ENCODE measurements at regions not wholly inside any gene's neighbourhood (a gene's known extent, or its start where the extent isn't known, plus 50 kb on each side); places are given as distances from the start of the nearest gene placed in this dataset.

DNA sequence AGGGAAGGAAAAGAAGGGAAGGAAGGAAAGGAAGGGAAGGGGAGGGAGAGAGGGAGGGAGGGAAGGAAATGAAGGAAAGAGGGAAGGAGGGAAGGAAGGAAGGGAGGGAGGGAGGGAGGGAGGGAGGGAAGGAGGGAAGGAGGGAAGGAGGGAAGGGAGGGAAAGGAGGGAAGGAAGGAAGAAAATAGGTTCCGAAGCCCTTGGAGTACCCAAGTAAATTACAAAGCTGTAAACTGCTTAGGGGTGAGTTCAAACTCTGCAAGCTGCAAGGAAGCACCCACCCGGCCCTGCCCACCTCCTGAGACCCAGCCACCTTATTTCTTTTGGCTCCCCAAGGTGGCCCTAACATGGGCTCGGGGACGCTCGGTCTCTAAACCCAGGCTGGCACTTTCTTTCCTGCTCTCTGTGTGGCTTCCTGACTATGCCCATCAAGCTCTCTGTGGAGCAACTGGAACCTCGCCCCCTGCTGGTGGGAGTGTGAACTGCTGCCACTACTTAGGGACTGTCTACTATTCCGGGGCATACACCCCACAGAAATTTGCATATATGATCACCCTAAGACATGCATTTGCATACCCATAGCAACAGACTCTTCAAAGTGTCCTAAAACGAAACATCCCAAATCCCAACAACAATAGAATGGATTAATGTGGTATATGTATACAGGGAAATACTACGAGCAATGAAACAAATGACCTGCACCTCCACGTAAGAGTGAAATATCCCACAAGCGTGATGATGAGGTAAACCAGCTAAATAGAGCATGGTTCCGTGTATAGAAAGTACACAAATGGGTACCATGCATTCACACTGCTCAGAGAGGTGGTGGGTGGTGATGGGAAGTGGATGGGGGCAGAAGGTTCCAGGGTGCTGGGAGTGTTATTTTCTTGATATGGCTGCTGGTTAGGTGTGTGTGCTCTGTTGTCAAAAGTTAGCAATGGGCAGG lies 151.7 kb upstream of the TBL1X start:
- peak; percentile 57 to 80 (median 70) for DNase-seq (ENCODE audit: low read depth in 2 of 3, low spot score in 1 of 3)

DNA sequence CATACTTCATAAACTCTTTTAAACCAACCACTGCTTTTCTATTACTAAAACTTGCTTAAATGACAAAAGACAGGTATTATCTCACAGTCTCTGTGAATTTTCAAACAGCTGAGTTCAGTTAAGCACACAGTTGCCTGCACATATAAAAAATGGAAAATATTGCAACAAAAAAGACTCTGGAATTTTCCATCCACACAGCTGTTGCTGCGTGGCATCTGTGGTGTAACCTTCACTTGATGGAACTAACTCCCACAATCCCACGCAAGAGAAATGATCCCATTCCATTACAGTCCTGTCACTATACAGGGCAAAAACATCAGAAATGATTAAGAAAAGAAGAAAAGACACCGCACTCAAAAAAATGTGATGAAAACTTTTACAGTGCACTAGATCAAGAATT lies 149.8 kb upstream of the TBL1X start:
- DNase-seq (ENCODE audit: low read depth in 2 of 3, low spot score in 1 of 3) = no peak

DNA sequence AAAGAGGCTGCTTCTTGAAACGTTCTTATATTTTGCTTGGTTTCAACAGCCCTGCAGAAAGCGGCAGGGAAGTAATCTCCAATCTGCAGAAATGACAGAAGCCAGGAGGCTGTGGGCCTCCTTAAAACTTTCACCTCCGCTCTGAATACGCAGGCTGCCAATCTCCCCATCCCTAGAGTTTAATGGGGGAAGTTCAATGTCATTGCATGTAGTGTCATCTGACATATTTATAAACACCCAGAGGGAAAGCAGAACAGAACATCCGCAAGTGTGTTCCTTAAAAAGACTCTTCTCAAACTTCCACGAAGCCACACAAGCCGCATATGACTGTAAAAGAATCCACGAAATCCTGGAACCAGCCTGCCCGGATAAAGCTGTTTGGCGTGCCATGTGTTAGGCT lies 148.8 kb upstream of the TBL1X start:
- DNase-seq (ENCODE audit: low read depth in 2 of 3, low spot score in 1 of 3) = no peak

- no peak for DNase-seq (ENCODE audit: low read depth in 2 of 3, low spot score in 1 of 3)
These were observed 147.7 kb upstream of the TBL1X start for GRCh38 chrX:9317176-9317575.

DNA sequence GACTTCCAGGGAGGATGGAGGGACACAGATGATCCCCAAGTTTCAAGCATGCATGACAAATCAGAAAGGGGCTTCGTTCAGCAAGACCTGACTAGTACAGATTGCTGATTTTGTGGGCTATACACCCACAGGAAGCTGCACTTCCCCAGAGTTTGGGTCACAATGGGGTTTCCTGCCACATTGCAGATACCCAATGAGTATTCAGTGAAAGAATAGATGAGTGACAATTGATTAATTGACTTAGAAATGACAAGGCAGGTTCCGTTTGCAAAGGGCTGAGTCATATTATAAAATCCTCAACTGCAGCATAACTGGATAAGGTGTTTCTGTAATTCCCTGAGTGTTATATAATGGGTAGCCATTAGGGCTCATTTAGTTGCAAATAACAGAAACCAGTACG lies 146.6 kb upstream of the TBL1X start:
- DNase-seq (ENCODE audit: low read depth in 2 of 3, low spot score in 1 of 3) = no peak

DNA sequence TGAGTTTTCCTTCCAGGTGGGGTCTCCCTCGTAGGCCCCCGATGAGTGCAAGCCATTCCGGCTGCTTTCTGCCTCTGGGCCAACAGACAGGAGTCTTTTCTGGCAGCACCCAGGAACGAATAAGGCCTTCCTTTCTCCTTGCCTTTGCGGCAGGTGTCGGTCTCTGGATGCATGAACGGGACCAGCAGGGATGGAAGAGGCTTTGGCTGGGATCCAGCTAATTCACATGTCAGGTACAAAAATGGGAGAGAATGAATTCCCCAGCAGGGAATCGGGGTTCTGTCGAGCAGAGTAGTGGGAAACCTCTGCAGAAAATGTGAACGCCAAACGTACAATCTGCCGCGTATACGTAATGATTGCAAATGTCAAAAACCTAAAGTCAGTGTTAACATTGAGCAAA lies 146.1 kb upstream of the TBL1X start:
- no peak for DNase-seq (ENCODE audit: low read depth in 2 of 3, low spot score in 1 of 3)

DNA sequence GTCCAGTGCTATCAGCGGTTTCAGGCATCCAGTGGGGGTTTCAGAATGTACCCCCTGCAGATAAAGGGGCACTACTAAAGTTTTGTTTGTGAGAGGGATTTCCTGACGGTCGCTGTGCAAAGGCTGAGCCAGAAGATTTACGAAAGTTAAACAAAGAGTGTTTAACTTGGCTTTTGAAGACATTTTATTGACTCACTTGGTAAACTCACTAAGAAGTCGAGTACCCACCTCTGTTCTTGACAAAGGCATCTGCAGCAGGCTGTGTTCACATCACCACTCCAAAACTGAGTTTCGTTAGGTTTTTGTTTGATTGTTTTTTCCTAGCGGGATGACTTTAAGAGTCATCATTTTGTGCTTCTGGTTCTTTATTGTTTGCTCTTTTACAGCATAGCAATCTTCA lies 143.9 kb upstream of the TBL1X start:
- DNase-seq (ENCODE audit: low read depth in 2 of 3, low spot score in 1 of 3) = no peak

- no peak for DNase-seq (ENCODE audit: low read depth in 2 of 3, low spot score in 1 of 3)
These were observed 140.2 kb upstream of the TBL1X start for GRCh38 chrX:9324676-9325075.

- DNase-seq (ENCODE audit: low read depth in 2 of 3, low spot score in 1 of 3) = no peak
These were observed 138.5 kb upstream of the TBL1X start for GRCh38 chrX:9326369-9326768.

- DNase-seq (ENCODE audit: low read depth in 2 of 3, low spot score in 1 of 3) = no peak
These were observed 137.6 kb upstream of the TBL1X start for GRCh38 chrX:9327086-9327746.

DNA sequence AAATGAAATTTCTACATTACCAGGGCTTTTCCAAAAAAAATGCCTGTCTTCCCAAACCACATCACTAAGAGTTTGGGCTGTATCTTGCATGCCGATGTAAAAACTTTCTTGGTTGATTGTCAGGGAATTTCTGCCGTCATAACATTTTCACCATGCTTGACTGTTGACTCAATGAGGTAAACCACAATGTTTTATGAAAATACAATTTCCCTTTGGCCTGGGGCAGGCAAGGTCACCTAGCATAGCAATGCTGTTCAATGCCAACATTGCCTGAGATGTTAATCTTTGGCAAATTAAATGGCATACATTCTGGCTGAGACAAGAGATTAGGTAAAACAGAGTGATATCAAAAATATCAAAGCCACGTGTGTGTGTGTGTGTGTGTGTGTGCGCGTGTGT lies 137.1 kb upstream of the TBL1X start:
- no peak for DNase-seq (ENCODE audit: low read depth in 2 of 3, low spot score in 1 of 3)

DNA sequence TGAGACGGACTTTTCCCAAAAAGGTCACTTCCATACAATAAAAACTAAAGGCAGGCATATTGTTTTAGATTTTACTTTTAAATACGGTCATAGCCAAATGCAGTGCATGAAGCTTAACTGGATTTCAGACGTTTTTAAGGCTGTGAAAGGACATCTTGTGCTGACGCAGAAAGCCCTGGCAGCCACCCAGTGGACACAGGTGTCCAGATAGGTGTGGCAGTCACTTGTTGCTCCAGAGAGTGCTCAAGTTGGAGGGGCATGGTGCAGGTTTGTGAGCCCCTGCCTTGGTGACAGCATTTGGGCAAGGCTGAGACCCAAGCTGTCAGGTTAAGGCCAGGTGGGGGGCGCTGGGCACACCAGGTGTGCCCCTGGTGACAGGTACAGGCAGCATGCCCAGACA lies 135.8 kb upstream of the TBL1X start:
- no peak for DNase-seq (ENCODE audit: low read depth in 2 of 3, low spot score in 1 of 3)

DNA sequence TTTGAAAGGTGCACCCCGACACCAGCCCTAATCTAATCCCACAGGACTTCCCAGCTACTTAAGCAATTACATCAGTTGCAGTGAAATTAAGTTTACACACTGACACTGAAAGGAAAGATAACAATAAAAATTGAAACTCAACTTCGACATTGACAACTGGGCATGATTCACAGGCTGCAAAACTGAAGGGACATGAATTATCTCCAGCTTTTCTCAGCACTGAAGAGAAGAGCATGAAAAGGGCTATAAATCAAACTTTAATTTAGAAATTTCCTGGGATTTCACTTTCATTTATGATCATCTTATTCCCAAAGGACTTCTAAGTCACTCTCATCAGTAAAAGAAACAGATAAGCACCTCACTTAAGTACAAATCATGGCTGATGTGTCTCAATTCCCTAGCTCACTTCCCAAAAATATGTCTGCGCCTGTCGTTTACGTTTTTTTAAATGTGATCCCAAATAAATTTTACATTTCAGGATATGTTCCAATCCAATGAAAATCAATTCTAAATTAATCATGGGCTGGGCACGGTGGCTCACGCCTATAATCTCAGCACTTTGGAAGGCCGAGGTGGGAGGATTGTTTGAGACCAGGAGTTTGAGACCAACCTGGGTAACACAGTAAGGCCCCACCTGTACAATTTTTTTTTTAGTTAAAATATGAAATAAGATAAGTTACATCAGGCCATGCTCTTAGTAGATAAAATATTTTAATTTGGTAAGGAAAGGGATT lies 134.4 kb upstream of the TBL1X start:
- no peak for DNase-seq (ENCODE audit: low read depth in 2 of 3, low spot score in 1 of 3)

- DNase-seq (ENCODE audit: low read depth in 2 of 3, low spot score in 1 of 3) = no peak
These were observed 130.8 kb upstream of the TBL1X start for GRCh38 chrX:9333873-9334560.

DNA sequence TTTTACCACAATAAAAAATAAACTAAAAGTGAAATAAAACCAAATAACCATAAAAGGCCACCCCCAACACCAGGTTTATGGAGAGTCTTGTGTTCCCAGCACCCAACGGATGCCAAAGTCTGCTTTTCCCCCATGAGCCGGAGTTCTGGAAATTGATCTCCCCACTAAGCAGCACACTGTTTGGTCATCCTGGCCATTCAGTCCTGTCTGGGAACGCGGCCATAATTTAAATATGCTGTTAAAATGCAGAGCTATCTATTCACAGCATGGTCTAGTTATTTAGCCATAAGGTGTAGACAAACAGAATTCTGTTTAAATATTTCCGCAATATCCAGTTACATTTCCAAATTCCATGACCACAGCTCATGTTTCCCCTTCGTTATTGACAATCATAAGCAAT lies 129.6 kb upstream of the TBL1X start:
- DNase-seq (ENCODE audit: low read depth in 2 of 3, low spot score in 1 of 3) = no peak

DNA sequence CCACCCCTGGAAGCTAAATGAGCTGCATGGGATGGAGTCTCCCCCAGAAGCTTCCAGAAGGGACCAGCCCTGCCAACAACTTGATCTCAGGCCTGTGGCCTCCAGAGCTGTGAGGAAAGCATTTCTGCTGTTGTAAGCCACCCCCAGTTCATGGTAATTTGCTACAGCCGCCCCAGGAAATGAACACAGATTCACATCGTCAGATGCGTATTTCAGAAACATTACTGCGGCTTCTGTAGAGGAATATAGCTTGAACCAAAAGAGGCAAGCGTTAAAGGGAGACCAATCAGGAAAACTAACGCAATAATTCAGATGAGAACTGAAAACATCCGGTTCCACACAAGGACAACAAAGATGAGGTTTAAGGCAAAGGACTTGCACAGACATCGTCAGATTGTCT lies 128.4 kb upstream of the TBL1X start:
- DNase-seq (ENCODE audit: low read depth in 2 of 3, low spot score in 1 of 3) = no peak

DNA sequence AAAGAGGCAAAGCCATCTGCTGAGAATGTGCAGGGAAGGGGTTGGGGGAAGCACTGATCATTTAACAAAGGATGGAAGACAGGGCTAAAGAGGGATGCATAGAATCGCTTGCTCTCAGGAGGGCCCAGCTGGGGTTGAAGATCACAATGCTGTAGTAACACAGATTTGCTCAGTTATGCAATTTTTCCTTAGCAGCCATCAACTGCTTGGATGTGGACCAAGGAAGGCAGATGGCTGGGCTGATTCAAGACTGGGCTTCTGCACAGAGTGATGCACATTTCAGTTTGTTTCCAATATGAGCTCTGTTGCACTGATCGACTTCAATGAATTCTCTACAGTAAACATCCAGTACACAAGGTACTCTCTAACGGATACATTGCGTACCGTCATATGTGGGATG lies 127.8 kb upstream of the TBL1X start:
- no peak for DNase-seq (ENCODE audit: low read depth in 2 of 3, low spot score in 1 of 3)

DNA sequence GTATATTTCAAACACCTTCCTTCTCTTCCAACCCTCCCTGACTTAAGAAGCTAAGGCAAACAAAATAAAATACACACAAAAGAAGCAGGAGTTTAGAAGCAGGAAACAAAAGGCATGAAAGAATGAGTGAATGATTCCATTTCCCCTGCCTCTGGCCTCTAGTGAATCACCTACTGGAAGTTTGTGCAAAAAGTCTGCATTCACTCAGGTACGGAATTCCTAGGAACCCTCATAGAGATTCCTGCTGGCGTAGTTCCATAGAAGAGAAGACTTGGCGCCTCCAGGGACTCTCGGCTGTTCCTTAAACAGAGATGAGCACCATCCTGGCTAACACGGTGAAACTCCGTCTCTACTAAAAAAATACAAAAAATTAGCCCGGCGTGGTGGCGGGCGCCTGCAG lies 125.9 kb upstream of the TBL1X start:
- no peak for DNase-seq (ENCODE audit: low read depth in 2 of 3, low spot score in 1 of 3)

GRCh38 chrX:9339603-9340491 lies 125.0 kb upstream of the TBL1X start:
- no peak for DNase-seq (ENCODE audit: low read depth in 2 of 3, low spot score in 1 of 3)

GRCh38 chrX:9340598-9341290 lies 124.1 kb upstream of the TBL1X start:
- DNase-seq (ENCODE audit: low read depth in 2 of 3, low spot score in 1 of 3) = peak in 1 of 3 donors; percentile 8

All from stimulated activated CD4-positive, alpha-beta T cell treated with anti-CD3 and anti-CD28 coated beads, Interleukin-12 subunit alpha, Interleukin-12 subunit beta, amount 100 ng/mL, for 48 hours (primary cell).